ENCODE measurements at regions not wholly inside any gene's neighbourhood (a gene's known extent, or its start where the extent isn't known, plus 50 kb on each side); places are given as distances from the start of the nearest gene placed in this dataset.

GRCh38 chr7:19333706-19334105 is 188.5 kb upstream of the FERD3L start:
- no peaks in the 10 kb centered on the region for H3K27me3 ChIP-seq (replicated peaks; ENCODE audit: control insufficient read depth, insufficient read depth, low read length)
- no peak overlapping the region for H3K4me3 ChIP-seq (replicated peaks; ENCODE audit: low read depth, low read length)
- no peak for TF ChIP-seq CTCF (IDR thresholded peaks at IDR 0.05; ENCODE audit: insufficient read depth, low read length, poor library complexity, severe bottlenecking)
- no peaks in the 10 kb centered on the region for H3K36me3 ChIP-seq (ENCODE audit: control insufficient read depth, insufficient read depth, low read length)
- no peak for DNase-seq (ENCODE audit: extremely low read depth, insufficient read length)

- DNase-seq (ENCODE audit: extremely low read depth, insufficient read length): no peak
- H3K4me3 ChIP-seq (replicated peaks; ENCODE audit: low read depth, low read length): no peak overlapping the region
- TF ChIP-seq CTCF (IDR thresholded peaks at IDR 0.05; ENCODE audit: insufficient read depth, low read length, poor library complexity, severe bottlenecking): no peak
Observed at GRCh38 chr7:19327018-19327417, 181.8 kb upstream of the FERD3L start.

GRCh38 chr7:19322002-19322401 is 176.8 kb upstream of the FERD3L start:
- Histone ChIP-seq H3K36me3 (ENCODE audit: control insufficient read depth, insufficient read depth, low read length) (no peaks in the 10 kb centered on the region), H3K4me3 (replicated peaks; ENCODE audit: low read depth, low read length) (no peak overlapping the region), H3K27me3 (replicated peaks; ENCODE audit: control insufficient read depth, insufficient read depth, low read length) (no peaks in the 10 kb centered on the region)
- no peak for TF ChIP-seq CTCF (IDR thresholded peaks at IDR 0.05; ENCODE audit: insufficient read depth, low read length, poor library complexity, severe bottlenecking)
- no peak for DNase-seq (ENCODE audit: extremely low read depth, insufficient read length)

More at GRCh38 chr7:19327018-19327417, 181.8 kb upstream of the FERD3L start:
- H3K36me3 ChIP-seq (ENCODE audit: control insufficient read depth, insufficient read depth, low read length): no peaks in the 10 kb centered on the region
- H3K27me3 ChIP-seq (replicated peaks; ENCODE audit: control insufficient read depth, insufficient read depth, low read length): no peaks in the 10 kb centered on the region

GRCh38 chr7:19318287-19318686 is 173.1 kb upstream of the FERD3L start:
- Histone ChIP-seq H3K27me3 (replicated peaks; ENCODE audit: control insufficient read depth, insufficient read depth, low read length) (no peaks in the 10 kb centered on the region), H3K4me3 (replicated peaks; ENCODE audit: low read depth, low read length) (no peak overlapping the region), H3K36me3 (ENCODE audit: control insufficient read depth, insufficient read depth, low read length) (no peaks in the 10 kb centered on the region)
- no peak for TF ChIP-seq CTCF (IDR thresholded peaks at IDR 0.05; ENCODE audit: insufficient read depth, low read length, poor library complexity, severe bottlenecking)
- DNase-seq (ENCODE audit: extremely low read depth, insufficient read length): no peak

- no peak for TF ChIP-seq CTCF (IDR thresholded peaks at IDR 0.05; ENCODE audit: insufficient read depth, low read length, poor library complexity, severe bottlenecking)
- no peak overlapping the region for H3K4me3 ChIP-seq (replicated peaks; ENCODE audit: low read depth, low read length)
- no peaks in the 10 kb centered on the region for H3K27me3 ChIP-seq (replicated peaks; ENCODE audit: control insufficient read depth, insufficient read depth, low read length)
- H3K36me3 ChIP-seq (ENCODE audit: control insufficient read depth, insufficient read depth, low read length): no peaks in the 10 kb centered on the region
- no peak for DNase-seq (ENCODE audit: extremely low read depth, insufficient read length)
Observed at GRCh38 chr7:19317461-19317860, 172.2 kb upstream of the FERD3L start.

- no peak for TF ChIP-seq CTCF (IDR thresholded peaks at IDR 0.05; ENCODE audit: insufficient read depth, low read length, poor library complexity, severe bottlenecking)
- no peaks in the 10 kb centered on the region for H3K36me3 ChIP-seq (ENCODE audit: control insufficient read depth, insufficient read depth, low read length)
- no peaks in the 10 kb centered on the region for H3K27me3 ChIP-seq (replicated peaks; ENCODE audit: control insufficient read depth, insufficient read depth, low read length)
- H3K4me3 ChIP-seq (replicated peaks; ENCODE audit: low read depth, low read length): no peak overlapping the region
- DNase-seq (ENCODE audit: extremely low read depth, insufficient read length): no peak
Observed at GRCh38 chr7:19312416-19312815, 167.2 kb upstream of the FERD3L start.

All from GM06990 (cell line).